HG03354 (cell line): ENCODE measurements at regions not wholly inside any gene's neighbourhood (a gene's known extent, or its start where the extent isn't known, plus 50 kb on each side); places are given as distances from the start of the nearest gene placed in this dataset.

Source experiments
- ATAC-seq: cut with Tn5 transposase; IDR thresholded peaks from one replicate; pipeline ENCODE4 v1.9.1; 2021; ENCODE audit warnings: mild to moderate bottlenecking; ENCODE audit not compliant: unreplicated experiment, poor library complexity, severe bottlenecking

DNA sequence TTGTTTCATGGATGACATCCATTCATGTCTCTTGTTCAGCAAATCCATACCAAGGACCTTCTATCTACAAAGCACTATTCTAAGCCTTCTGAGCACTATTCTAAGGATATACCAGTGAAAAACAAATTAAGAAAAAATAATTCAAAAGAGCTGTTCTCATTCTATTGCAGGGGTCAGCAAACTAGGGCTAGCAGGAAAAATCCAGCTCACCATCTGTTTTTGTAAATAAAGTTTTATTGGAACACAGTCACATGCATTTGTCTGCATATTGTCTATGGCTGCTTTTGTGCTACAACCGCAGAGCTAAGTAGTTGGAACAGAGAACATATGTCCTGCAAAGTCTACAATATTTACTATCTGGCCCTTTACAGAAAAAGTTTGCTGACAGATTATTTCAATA, 222.7 kb upstream of the DYNLRB2 start:
- ATAC-seq: no peak

DNA sequence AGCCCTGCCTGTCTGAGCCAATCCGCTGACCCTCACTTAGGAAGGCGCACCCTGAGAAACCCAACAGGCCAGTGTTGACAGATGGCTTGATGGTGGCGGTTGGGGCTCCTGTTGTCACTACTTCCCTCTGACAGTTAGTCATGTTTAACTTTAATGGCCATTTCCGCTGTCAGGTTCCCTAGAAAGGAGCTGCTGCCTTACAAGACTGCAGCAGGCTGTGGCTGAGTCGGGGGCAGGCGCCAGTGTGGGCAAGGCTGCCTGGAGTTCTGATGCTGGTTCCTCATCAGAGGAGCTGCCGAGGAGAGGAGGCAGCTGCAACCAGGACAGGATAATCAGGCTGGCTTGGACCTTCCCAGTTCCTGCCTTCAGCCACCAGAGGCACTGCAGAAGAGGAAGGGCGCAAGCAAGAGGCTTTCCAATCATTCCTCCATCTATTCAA, 223.2 kb upstream of the DYNLRB2 start:
- ATAC-seq: no peak

DNA sequence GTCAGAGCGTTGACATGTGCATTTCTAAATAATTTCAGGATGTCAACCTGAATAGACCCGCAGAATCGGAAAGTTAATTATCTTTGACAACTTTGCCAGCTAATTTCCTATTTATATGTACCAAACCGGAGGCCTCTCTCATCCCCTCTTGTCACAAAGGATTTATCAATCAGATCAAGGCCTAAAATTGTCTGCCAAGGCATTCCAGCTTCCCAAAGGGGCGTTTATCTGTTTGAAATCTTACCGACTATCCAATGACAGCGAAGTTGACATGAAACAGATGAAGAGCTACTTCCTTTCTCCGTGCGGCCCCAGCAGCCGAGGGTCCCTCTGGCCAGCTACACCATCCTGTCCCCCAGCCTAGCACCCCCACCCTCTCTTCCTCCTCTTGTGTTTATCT, 223.7 kb upstream of the DYNLRB2 start:
- ATAC-seq: no peak

DNA sequence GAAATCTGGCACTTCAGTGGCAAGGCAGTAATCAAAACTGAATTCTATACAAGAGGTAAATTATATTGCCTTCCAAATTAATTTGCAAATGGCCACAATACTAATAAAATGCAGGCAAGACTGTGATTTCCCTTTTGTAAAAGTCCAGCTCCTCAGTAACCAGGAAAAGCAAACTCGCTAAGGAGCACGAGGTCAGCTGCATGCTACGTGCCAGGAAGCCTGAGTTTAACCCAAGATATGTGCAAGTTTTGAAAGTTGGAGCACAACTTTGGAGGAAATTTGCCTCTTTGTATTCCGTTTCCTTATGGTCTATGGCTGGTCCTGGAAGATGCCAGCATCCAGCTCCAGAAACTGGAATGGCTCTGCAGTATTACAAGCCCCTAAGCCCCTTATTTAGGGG, 226.8 kb upstream of the DYNLRB2 start:
- no peak for ATAC-seq

DNA sequence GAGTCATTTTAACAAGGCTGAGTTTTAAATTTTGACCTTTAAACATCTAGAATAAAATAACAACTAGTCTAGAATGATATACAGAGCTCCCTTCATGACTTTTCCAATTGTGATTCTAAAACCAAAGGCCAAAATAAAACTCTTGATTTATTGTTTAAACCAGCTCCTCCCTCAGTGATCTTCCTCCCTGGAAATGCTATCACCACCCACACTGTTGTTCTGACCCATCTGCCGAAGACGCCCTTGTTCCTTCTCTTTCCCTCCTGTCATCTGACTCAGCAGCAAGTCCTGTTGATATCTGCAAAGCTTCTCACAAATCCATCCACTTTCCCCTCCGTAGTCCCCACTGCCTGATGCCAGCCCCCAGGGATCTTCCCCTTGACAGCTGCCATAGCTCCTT, 231.6 kb upstream of the DYNLRB2 start:
- no peak for ATAC-seq

DNA sequence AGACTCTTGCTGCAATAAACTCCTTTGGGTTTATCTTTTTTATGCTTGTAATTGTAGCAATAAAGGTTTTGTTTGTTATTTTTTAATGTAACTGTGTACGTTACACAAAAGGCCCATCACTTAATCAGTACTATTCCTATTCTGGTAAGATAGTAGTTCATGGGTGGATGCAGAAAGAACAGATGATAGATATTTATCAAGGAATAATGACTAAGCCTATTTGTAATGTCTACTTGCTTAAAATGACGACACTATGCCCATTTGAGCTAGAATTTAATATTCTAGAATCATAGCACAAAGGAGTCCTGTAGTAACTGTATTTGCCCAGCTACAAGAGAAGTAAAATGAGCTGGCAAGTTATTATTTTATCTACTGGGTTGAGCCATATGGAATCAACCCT, 235.4 kb upstream of the DYNLRB2 start:
- no peak for ATAC-seq

DNA sequence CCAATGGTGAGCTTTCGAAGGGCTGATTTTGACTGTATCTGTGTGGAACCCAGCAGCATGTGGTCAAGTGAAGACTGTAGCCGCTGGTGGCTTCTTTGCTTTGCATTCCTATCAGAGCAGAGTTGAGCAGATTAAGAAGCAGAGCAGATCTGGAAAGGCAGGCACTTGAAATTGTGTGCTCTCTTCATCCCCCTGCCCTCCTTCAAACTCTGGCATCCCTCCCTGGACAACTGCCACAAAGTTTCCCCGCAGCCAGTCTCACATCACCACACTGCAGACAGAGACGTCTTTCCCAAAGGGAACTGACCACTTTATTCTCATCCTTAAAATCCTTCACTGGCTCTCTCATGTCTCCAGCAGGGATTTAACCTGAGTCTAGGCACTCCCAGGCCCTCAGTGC, 237.1 kb upstream of the DYNLRB2 start:
- no peak for ATAC-seq

DNA sequence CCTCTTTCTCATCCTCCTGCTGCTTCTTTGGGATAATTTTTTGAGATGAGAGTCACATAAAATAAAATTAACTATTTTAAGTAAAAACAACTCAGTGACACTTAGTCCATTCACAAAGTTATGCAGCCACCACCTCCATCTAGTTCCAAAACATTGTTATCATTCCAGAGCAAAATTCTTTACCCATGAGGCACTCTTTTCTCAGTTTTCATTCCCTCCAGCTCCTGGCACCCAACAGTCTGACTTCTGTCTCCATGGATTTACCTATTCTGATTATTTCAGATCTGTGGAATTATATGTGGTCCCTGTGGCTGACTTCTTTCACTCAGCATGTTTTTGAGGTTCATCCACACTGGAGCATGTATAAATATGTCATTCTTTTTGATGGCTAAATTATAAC, 239.9 kb upstream of the DYNLRB2 start:
- no peak for ATAC-seq

DNA sequence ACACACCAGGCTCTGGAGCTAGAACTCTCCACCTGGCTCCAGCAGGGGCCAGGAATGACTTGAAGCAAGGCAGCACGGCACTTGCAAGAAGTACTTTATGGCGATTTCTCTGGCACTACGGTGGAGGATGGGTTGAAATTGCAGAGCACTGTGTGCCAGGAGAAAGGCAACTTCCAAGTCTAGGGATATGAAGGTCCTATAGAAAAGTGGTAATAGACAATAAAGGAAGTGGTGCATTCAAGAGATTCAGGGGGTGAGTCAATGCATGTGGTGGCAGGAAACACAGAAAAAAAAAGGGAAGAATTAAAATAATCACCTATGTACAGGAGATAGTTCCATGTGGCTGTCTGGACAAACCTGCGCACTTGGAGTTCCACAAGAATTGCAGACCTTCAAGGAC, 240.3 kb upstream of the DYNLRB2 start:
- ATAC-seq: no peak

DNA sequence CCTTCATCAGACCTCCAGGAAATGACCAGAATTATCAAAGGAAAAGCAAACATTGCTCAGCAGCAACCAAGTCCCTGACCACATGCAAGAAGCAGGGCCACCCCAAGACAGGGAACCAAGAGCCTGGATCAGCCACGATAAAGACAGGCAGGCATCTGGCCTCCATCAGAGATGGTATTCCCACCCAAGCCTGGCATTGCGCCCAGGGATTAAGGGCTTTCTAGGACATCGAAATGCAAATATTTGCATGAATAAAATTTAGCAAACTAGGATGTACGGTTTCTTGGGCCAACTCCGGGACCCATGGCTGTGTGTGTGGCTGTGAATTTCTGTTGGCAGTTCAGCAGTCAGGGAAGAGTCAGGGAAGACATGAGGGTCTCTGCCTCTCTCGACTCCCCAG, 241.4 kb upstream of the DYNLRB2 start:
- no peak for ATAC-seq

DNA sequence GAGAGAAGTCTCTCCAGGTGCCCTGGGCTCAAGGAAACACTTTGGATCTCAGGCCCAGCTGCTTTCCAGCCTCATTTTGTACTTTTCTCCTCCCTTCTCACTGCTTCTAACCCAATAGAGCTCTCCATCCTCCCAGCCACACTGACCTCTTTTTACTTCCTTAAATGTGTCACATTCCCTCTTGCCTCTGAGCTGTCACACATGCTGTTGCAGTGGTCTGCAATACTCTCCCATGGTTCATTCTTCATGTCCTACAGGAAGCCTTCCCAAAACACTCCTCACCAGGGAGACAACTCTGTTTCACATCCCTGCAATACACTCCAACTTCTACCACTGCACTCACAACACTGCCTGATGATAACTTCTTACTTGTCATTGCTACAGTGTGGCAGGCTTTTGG, 242.1 kb upstream of the DYNLRB2 start:
- no peak for ATAC-seq

DNA sequence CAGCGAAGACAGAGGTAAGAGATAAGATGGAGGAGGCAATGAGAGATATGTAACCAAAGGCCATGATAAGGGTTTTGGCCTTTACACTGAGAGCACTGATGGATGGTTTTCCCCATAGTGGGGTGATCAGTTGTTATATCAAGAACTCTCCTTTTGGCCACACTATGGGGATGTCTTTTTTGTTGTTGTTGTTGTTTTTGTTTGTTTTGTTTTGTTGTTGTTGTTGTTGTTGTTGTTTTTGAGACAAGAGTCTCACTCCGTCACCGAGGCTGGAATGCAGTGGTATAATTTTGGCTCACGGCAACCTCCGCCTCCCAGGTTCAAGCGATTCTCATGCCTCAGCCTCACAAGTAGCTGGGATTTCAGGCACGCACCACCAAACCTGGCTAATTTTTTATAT, 244.8 kb upstream of the DYNLRB2 start:
- ATAC-seq: no peak

DNA sequence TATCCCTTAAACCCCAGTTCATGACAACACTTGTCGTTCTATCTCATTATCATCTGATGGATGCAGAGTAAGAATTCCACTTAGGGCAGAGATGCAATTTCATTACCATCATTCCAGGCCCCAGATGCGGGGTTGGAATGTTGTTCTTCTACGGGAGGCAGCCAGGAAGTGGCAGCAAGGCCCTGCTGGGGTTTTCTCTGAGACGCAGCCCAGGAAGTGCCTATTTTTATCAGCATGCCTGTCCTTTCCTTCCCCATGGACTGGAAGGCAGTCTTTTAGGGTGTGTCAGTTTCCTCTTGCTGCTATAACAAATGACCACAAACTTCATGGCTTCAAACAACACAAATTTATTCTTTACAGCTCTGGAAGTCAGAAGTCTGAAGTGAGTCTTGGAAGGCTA, 246.6 kb upstream of the DYNLRB2 start:
- no peak for ATAC-seq

DNA sequence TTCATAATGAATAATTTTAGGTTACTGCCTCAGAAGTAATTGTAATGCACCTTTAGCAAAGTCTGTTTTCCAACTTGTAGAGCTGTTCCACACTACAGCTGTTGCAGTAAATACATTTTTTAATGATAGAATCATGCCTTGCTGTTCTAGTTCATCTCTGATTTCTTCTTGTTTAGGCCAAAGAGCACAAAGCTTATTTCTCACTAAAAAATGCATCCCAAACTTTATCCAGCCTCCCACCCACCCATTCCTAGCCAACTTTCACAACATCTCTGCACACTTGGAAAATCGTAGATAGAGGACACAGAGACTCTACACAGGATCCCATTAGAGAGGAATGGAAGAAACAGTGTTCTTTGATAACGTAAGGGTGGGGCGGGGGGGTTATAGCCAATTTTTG, 252.2 kb upstream of the DYNLRB2 start:
- no peak for ATAC-seq

DNA sequence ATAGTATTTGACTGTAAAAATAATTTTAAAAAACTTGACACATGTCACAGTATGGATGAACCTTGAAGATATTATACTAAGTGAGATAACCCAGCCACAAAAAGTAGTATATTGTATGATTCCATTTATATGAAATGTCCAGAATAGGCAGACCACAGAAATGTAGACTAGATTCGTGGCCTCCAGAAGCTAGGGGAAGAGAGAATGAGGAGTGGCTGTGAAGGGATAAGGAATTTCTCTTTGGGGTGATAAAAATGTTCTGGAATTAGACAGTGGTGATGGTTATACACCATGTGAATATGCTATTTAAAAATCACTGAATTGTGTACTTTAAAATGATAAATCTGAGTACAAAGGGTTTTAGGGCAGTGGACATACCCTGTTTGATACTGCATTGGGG, 253.1 kb upstream of the DYNLRB2 start:
- ATAC-seq: no peak

DNA sequence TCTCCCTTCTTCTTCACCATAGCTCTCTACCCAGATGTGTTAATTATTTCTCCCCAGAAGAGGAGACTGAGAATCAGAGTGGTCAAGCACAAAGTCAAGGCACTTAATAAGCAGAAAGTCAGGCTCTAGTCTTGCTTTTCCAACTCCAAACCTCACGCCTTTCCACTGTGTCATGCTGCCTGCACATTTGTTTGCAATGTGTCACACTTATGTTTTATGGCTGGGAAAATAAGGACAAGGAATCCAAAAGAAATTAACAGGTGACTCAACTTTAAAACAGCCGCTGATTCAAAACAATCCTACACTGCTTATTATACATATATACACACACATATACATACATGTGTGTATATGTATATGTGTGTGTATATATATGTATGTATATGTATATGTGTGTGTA, 255.7 kb upstream of the DYNLRB2 start:
- no peak for ATAC-seq

DNA sequence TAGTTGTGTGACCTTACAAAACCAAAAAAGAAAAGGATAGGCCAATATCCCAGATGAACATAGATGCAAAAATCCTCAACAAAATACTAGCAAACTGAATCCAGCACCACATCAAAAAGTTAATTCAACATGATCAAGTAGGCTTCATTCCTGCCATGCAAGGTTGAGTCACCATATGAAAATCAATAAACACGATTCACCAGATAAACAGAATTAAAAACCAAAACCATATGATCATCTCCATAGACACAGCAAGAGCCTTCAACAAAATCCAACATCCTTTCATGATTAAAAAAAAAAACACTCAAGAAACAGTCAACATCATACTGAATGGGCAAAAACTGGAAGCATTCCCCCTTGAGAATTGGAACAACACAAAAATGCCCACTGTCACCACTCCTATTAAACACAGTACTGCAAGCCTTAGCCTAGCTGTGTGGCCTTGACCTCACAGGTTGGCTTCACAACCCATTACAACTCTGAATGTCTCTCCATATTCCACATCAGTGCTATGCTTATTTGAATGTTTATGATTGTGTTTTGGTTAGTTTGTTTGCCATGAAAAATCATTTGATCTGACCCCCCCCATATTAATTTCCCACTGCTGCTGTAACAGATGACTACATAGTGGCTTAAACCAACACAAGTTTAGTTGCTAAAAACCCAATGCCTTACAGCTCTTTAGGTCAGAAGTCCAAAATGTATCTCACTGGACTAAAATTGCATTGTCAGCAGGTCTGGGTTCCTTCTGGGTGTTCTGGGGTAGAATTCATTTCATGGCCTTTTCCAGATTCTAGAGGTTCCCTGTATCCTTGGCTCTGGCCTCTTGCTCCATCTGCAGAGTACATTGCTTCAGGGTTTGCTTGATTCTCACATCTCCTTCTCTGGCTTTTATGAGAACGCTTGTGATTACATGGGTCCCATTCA, 257.1 kb upstream of the DYNLRB2 start:
- no peak for ATAC-seq

DNA sequence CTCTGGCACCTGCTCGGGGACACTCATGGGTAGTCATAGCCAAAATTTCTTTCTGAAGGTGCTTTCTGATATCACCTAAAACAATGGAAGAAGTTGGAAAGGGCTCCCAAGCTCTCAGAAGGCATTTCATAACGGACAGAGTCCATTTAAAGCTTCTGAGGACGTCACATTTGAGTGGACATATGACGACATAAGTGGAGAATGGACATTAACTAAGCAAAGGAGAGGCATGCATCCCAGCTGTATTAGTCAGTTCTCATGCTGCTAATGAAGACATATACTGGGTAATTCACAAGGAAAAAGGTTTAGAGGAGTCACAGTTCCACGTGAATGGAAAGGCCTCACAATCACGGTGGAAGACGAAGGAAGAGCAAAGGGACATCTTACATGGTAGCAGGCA, 260.2 kb upstream of the DYNLRB2 start:
- ATAC-seq: no peak

DNA sequence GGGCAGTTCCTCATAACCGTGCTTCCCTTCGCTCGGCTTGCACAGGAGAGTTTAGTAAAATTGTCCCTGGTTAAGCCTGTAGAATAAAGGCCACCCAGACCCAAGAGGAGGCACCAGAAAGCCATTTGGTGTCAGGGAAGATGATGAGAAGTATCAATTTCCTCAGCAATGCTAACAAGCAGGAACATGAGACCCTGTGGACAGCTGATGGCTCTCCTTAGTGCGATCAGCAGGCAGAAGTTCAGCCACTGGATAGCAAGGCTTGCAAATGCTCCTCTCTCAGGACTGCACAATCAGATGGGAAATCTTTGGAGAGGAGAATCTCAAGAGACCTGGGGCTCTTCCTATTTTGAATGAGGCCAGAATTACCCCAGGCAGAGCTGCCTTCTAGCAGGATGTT, 261.1 kb upstream of the DYNLRB2 start:
- ATAC-seq: no peak

DNA sequence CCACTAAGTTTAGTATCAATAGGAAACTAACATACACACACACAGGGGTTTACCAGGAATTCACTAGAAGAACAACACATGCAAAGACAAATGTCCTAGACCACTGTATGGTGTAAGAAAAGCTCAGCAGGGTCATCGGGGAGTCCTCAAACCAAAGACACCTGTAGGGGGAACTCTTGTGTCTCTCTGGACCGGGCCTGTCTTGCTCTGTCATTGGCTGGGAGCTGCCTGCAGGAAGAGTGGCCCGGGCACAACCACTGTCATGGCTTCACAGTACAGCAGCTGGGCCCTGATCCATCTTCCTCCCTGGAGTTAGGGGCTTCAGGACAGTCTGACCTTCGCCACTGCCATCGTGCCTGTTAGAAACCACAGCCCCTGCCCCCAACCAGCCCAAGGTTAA, 263.6 kb upstream of the DYNLRB2 start:
- ATAC-seq: no peak

DNA sequence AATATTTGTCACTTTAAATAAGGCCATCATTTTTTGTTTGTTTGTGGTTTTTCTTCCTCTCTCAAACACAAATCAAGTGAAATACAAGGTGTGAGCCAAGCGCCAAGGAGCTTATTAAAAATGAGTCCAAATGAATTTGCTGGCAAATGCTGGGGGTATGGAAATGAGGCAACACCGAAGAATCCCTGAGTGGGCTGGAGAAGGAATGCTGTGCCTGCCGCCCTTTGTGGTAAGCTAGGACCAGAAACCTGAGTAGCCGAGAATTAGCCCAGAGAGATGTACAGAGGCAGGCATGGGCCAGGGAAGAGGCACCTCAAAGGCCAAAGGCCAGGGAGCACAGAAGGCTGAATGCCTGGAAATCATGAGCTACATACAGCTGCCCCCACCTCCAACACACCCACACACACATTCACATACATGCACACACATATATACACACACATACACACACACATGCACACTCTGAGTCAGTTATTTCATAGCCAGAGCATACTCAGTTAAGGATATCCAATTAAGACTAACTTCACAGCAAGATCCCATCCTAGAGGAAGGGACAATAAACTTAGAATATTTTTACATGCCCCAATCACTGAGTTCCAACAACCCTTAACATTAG, 266.1 kb upstream of the DYNLRB2 start:
- ATAC-seq: no peak
